HG03442 (cell line): ENCODE measurements at regions not wholly inside any gene's neighbourhood (a gene's known extent, or its start where the extent isn't known, plus 50 kb on each side); places are given as distances from the start of the nearest gene placed in this dataset.
"Not testable (repeated sequence)": the region's sequence is repeated elsewhere in the genome, so short reads cannot be mapped to it uniquely, and the experiment has no call there.

Experiments used
- ATAC-seq: cut with Tn5 transposase; IDR thresholded peaks from one replicate; pipeline ENCODE4 v1.9.1; 2021; ENCODE audit warnings: mild to moderate bottlenecking, moderate library complexity; ENCODE audit not compliant: unreplicated experiment

- no peak for ATAC-seq
These were observed 98.9 kb upstream of the MAPRE2 start for GRCh38 chr18:34942276-34942675.

GRCh38 chr18:34942975-34943374 lies 98.2 kb upstream of the MAPRE2 start:
- ATAC-seq = no peak

GRCh38 chr18:34943587-34943986 lies 97.6 kb upstream of the MAPRE2 start:
- no peak for ATAC-seq

GRCh38 chr18:34947711-34948125 lies 93.5 kb upstream of the MAPRE2 start:
- no peak for ATAC-seq

- ATAC-seq = no peak
These were observed 89.4 kb upstream of the MAPRE2 start for GRCh38 chr18:34951625-34952379.

GRCh38 chr18:34953212-34953611 lies 88.0 kb upstream of the MAPRE2 start:
- no peak for ATAC-seq

- ATAC-seq = not testable (repeated sequence)
These were observed 85.7 kb upstream of the MAPRE2 start for GRCh38 chr18:34955494-34955893.

- ATAC-seq = no peak
These were observed 84.5 kb upstream of the MAPRE2 start for GRCh38 chr18:34956663-34957062.

- ATAC-seq = no peak
These were observed 83.9 kb upstream of the MAPRE2 start for GRCh38 chr18:34957119-34957863.

GRCh38 chr18:34957864-34958259 lies 83.4 kb upstream of the MAPRE2 start:
- no peak for ATAC-seq

- no peak for ATAC-seq
These were observed 81.9 kb upstream of the MAPRE2 start for GRCh38 chr18:34959211-34959829.

GRCh38 chr18:34959989-34960388 lies 81.2 kb upstream of the MAPRE2 start:
- no peak for ATAC-seq

- ATAC-seq = no peak
These were observed 76.1 kb upstream of the MAPRE2 start for GRCh38 chr18:34965108-34965507.

GRCh38 chr18:34965566-34965965 lies 75.6 kb upstream of the MAPRE2 start:
- no peak for ATAC-seq

- ATAC-seq = no peak
These were observed 71.1 kb upstream of the MAPRE2 start for GRCh38 chr18:34970106-34970505.

- ATAC-seq = no peak
These were observed 69.9 kb upstream of the MAPRE2 start for GRCh38 chr18:34971313-34971712.

GRCh38 chr18:34972765-34973414 lies 68.3 kb upstream of the MAPRE2 start:
- no peak for ATAC-seq

- no peak for ATAC-seq
These were observed 65.1 kb upstream of the MAPRE2 start for GRCh38 chr18:34976123-34976522.

GRCh38 chr18:34976534-34976898 lies 64.7 kb upstream of the MAPRE2 start:
- peak; percentile 3 for ATAC-seq

GRCh38 chr18:34976899-34977837 lies 64.0 kb upstream of the MAPRE2 start:
- ATAC-seq = peak; percentile 60
